PC-9 (cell line): ENCODE measurements at regions not wholly inside any gene's neighbourhood (a gene's known extent, or its start where the extent isn't known, plus 50 kb on each side); places are given as distances from the start of the nearest gene placed in this dataset.
"Not testable (repeated sequence)": the region's sequence is repeated elsewhere in the genome, so short reads cannot be mapped to it uniquely, and the experiment has no call there.

ENCODE experiments used
- BruUV-seq: library from RNA; stranded (reverse); fragments of 400-500 nt; replicated peaks from 2 replicates; lab custom pipeline; 2021; lab: Mats Ljungman, UMichigan
- CTCF ChIA-PET: fragments of 300-600 bp; sonication (Branson Sonifier 250); formaldehyde crosslinking; loops from one replicate; lab custom pipeline; 2022; ENCODE audit warnings: antibody characterized with exemption; lab: Charles Lee
- POLR2A ChIA-PET: fragments of 300-600 bp; sonication (Branson Sonifier 250); formaldehyde crosslinking; loops from one replicate; lab custom pipeline; 2022; ENCODE audit warnings: antibody characterized with exemption; ENCODE audit not compliant: unreplicated experiment; lab: Charles Lee
- DNase-seq, 2 experiments: peaks; one replicate each; pipeline versions ENCODE4 v3.0.0 to v3.0.0-alpha.2; 2015 to 2022; ENCODE audit warnings: mixed read lengths in 1 of 2
- H2AFZ ChIP-seq: fragments of 200-600 bp; sonication (generic); 2 replicates; pipeline ENCODE4 v1.8.1; 2017; ENCODE audit warnings: antibody characterized with exemption
- H3F3A ChIP-seq: fragments of 200-600 bp; sonication (generic); 2 replicates; pipeline ENCODE4 v1.8.1; 2017; ENCODE audit warnings: antibody characterized with exemption, mild to moderate bottlenecking, low read depth; ENCODE audit not compliant: insufficient read depth
- H3K27ac ChIP-seq: fragments of 200-600 bp; sonication (generic); 2 replicates; pipeline ENCODE4 v1.6.1; 2016; ENCODE audit warnings: mixed run types
- H3K27me3 ChIP-seq: fragments of 200-600 bp; sonication (generic); 2 replicates; pipeline ENCODE4 v1.6.1; 2016; ENCODE audit warnings: low read depth, mixed run types; ENCODE audit not compliant: insufficient read depth
- H3K36me3 ChIP-seq: fragments of 200-600 bp; sonication (generic); 2 replicates; pipeline ENCODE4 v1.6.1; 2016; ENCODE audit warnings: low read depth, mixed run types
- H3K4me1 ChIP-seq: fragments of 200-600 bp; sonication (generic); replicated peaks from 2 replicates; pipeline ENCODE4 v1.6.1; 2016; ENCODE audit warnings: mixed run types; ENCODE audit not compliant: insufficient read depth
- H3K4me2 ChIP-seq: fragments of 200-600 bp; sonication (generic); 2 replicates; pipeline ENCODE4 v1.6.1; 2017; ENCODE audit warnings: mixed run types
- H3K4me3 ChIP-seq: fragments of 200-600 bp; sonication (generic); 2 replicates; pipeline ENCODE4 v1.6.1; 2016; ENCODE audit warnings: mixed run types
- H3K79me2 ChIP-seq: fragments of 200-600 bp; sonication (generic); 2 replicates; pipeline ENCODE4 v1.6.1; 2017; ENCODE audit warnings: low read depth, mixed run types
- H3K9me2 ChIP-seq: fragments of 200-600 bp; sonication (generic); 2 replicates; pipeline ENCODE4 v1.8.1; 2017; ENCODE audit warnings: mild to moderate bottlenecking; ENCODE audit not compliant: insufficient read depth
- H3K9me3 ChIP-seq: fragments of 200-600 bp; sonication (generic); 2 replicates; pipeline ENCODE4 v1.8.1; 2016; ENCODE audit warnings: low read depth; ENCODE audit not compliant: insufficient read depth
- H4K20me1 ChIP-seq: fragments of 200-600 bp; sonication (generic); 2 replicates; pipeline ENCODE4 v1.8.1; 2017; ENCODE audit not compliant: insufficient read depth
- EZH2 ChIP-seq: fragments of 200-600 bp; sonication (generic); IDR thresholded peaks from 2 replicates; pipeline ENCODE4 v1.8.0; 2017; ENCODE audit warnings: antibody characterized with exemption, low read depth
- intact Hi-C: fragments of 100-400 bp; cut with micrococcal nuclease; formaldehyde crosslinking; loops from one replicate; pipeline ENCODE4 v1.10.0; 2022; ENCODE audit not compliant: unreplicated experiment
- TF ChIP-seq, protein P1 (sequence below): fragments of 200-600 bp; sonication (generic); conservative IDR thresholded peaks from 2 replicates; pipeline ENCODE4 v1.6.1; 2017; ENCODE audit warnings: mixed run types, antibody characterized with exemption, mild to moderate bottlenecking, moderate library complexity

DNA sequence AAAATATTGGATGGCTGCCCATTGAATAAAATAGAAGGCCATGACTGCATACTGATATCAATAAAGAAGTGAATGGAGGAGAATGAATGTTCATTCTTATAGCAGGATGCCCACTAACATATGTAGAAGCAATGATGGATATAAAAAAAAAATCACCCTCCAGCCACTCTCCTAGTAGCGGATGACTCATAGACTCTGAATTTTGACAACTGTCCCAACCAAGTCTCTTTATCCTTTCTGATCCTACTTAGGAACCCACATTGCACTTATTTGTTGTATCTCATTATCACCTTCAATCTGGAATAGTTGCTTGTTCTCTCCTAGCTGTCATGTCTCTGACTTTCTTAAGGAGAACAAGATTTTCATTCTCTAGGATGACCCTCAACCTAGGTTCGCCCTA lies 429.9 kb downstream of the HS3ST3B1 start:
- DNase-seq, result no peak
- Histone ChIP-seq H3K4me1 (no peaks in the 10 kb centered on the region), H3K79me2 (no peaks in the 10 kb centered on the region), H3F3A (no peaks in the 10 kb centered on the region), H4K20me1 (no peaks in the 10 kb centered on the region), H3K9me3 (no peaks in the 10 kb centered on the region), H3K36me3 (no peaks in the 10 kb centered on the region), H3K27ac (no peak overlapping the region), H3K4me3 (no peak overlapping the region), H3K27me3 (no peaks in the 10 kb centered on the region), H3K9me2 (no peaks in the 10 kb centered on the region), H3K4me2 (no peak overlapping the region), H2AFZ (no peak overlapping the region)
- intact Hi-C loops, result no loop called here
- no peak for TF ChIP-seq EZH2
- TF ChIP-seq, protein P1, sequence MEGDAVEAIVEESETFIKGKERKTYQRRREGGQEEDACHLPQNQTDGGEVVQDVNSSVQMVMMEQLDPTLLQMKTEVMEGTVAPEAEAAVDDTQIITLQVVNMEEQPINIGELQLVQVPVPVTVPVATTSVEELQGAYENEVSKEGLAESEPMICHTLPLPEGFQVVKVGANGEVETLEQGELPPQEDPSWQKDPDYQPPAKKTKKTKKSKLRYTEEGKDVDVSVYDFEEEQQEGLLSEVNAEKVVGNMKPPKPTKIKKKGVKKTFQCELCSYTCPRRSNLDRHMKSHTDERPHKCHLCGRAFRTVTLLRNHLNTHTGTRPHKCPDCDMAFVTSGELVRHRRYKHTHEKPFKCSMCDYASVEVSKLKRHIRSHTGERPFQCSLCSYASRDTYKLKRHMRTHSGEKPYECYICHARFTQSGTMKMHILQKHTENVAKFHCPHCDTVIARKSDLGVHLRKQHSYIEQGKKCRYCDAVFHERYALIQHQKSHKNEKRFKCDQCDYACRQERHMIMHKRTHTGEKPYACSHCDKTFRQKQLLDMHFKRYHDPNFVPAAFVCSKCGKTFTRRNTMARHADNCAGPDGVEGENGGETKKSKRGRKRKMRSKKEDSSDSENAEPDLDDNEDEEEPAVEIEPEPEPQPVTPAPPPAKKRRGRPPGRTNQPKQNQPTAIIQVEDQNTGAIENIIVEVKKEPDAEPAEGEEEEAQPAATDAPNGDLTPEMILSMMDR, result no peak
- CTCF ChIA-PET, result no interaction called here
- POLR2A ChIA-PET, result no interaction called here
- BruUV-seq, result no TSS peak

DNA sequence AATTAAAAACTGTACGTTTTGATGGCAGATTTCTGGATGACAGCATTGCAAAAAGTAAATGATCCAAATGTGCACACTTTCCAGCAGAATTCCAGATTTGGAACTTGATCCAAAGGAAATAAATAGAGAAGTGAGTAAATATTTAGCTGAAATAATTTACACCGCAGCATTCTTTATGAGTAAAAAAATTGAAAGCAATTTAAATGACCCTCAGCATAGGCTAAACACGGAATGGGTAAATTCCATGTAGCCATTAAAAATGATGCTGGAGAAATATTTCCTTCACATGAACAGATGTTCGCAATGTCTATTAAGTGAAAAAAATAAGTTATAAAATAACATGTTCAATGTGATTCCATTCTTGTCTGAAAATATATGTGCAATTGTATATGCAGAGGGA lies 424.8 kb downstream of the HS3ST3B1 start:
- H3K9me2 ChIP-seq, result no peaks in the 10 kb centered on the region
- no peak overlapping the region for H2AFZ ChIP-seq
- H3K27me3 ChIP-seq, result no peaks in the 10 kb centered on the region
- CTCF ChIA-PET, result no interaction called here
- DNase-seq, result no peak
- no peak overlapping the region for H3K27ac ChIP-seq
- no peak overlapping the region for H3K4me2 ChIP-seq
- H4K20me1 ChIP-seq, result no peaks in the 10 kb centered on the region
- no peaks in the 10 kb centered on the region for H3K36me3 ChIP-seq
- no TSS peak for BruUV-seq
- no peaks in the 10 kb centered on the region for H3K9me3 ChIP-seq
- no peaks in the 10 kb centered on the region for H3K4me1 ChIP-seq
- POLR2A ChIA-PET, result no interaction called here
- H3F3A ChIP-seq, result no peaks in the 10 kb centered on the region
- no peaks in the 10 kb centered on the region for H3K79me2 ChIP-seq
- TF ChIP-seq, protein P1, result no peak
- no peak for TF ChIP-seq EZH2
- no peak overlapping the region for H3K4me3 ChIP-seq
- intact Hi-C loops, result no loop called here

DNA sequence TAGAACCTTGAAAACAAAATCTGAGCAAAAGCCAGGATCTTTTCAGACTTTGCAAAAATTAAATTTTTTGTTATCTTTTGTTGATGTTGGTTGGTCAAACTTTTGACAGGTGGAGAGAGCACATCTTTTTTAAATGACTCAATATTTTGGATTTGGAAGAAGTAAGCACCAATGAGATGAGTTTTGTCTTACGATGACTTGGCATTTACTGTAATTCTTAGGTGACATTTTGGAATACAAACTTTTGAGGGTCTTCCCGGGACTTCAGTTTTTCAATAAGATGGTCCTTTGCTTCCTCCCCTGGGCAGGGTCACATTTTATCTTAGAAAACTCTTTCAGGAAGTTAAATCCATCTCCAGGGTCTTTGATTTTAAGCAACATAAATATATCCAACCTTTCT lies 423.9 kb downstream of the HS3ST3B1 start:
- BruUV-seq, result no TSS peak
- Histone ChIP-seq H3K9me3 (no peaks in the 10 kb centered on the region), H3K4me2 (no peak overlapping the region), H3K36me3 (no peaks in the 10 kb centered on the region), H3K27ac (no peak overlapping the region), H3K4me3 (no peak overlapping the region), H4K20me1 (no peaks in the 10 kb centered on the region), H3K79me2 (no peaks in the 10 kb centered on the region), H3F3A (no peaks in the 10 kb centered on the region), H3K4me1 (no peaks in the 10 kb centered on the region), H3K9me2 (no peaks in the 10 kb centered on the region), H2AFZ (no peak overlapping the region), H3K27me3 (no peaks in the 10 kb centered on the region)
- ChIA-PET POLR2A (no interaction called here), CTCF (no interaction called here)
- TF ChIP-seq, protein P1, result no peak
- TF ChIP-seq EZH2, result no peak
- intact Hi-C loops, result no loop called here
- DNase-seq, result no peak

DNA sequence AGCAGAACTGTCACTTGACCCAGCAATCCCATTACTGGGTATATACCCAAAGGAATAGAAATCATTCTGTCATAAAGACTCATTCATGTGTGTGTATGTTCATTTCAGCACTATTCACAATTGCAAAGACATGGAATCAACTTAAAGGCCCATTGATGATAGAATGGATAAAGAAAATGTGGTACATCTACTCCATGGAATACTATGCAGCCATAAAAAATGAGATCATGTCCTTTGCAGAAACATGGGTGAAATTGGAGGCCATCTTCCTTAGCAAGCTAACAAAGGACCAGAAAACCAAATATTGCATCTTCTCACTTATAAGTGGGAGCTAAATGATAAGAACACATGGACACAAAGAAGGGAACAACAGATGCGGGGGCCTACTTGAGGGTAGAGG lies 422.5 kb downstream of the HS3ST3B1 start:
- DNase-seq, H3K9me3 ChIP-seq, H3K27me3 ChIP-seq, H3K4me2 ChIP-seq, H3K27ac ChIP-seq, H3F3A ChIP-seq, H3K4me1 ChIP-seq, POLR2A ChIA-PET, intact Hi-C loops, CTCF ChIA-PET, H4K20me1 ChIP-seq, BruUV-seq, H2AFZ ChIP-seq, H3K4me3 ChIP-seq, H3K36me3 ChIP-seq, H3K79me2 ChIP-seq, H3K9me2 ChIP-seq: not testable (repeated sequence)
